KMS-11 (cell line): ENCODE measurements at regions not wholly inside any gene's neighbourhood (a gene's known extent, or its start where the extent isn't known, plus 50 kb on each side); places are given as distances from the start of the nearest gene placed in this dataset.

ENCODE experiments used
- H2AFZ ChIP-seq: fragments of 200-600 bp; sonication (generic); 2 replicates; pipeline ENCODE4 v1.6.1; 2016; ENCODE audit warnings: antibody characterized with exemption, mixed run types, low read depth
- H3K27ac ChIP-seq: fragments of 200-600 bp; sonication (generic); 2 replicates; pipeline ENCODE4 v1.6.1; 2016; ENCODE audit warnings: mild to moderate bottlenecking, mixed run types
- H3K27me3 ChIP-seq: fragments of 200-600 bp; sonication (generic); 2 replicates; pipeline ENCODE4 v1.6.1; 2017; ENCODE audit warnings: mild to moderate bottlenecking, low read depth, mixed run types, moderate library complexity; ENCODE audit not compliant: insufficient read depth
- H3K36me3 ChIP-seq: fragments of 200-600 bp; sonication (generic); 2 replicates; pipeline ENCODE4 v1.6.1; 2017; ENCODE audit warnings: mild to moderate bottlenecking, mixed run types; ENCODE audit not compliant: insufficient read depth
- H3K4me1 ChIP-seq: fragments of 200-600 bp; sonication (generic); 2 replicates; pipeline ENCODE4 v1.6.1; 2016; ENCODE audit warnings: mild to moderate bottlenecking, low read depth, mixed run types; ENCODE audit not compliant: poor library complexity, severe bottlenecking
- H3K4me2 ChIP-seq: fragments of 200-600 bp; sonication (generic); 2 replicates; pipeline ENCODE4 v1.7.0; 2016; ENCODE audit warnings: mild to moderate bottlenecking, mixed run types
- H3K4me3 ChIP-seq: fragments of 200-600 bp; sonication (generic); IDR thresholded peaks from 2 replicates; pipeline ENCODE4 v1.6.1; 2017; ENCODE audit warnings: low read depth, low read length, mixed read lengths; ENCODE audit not compliant: insufficient read depth
- H3K79me2 ChIP-seq: fragments of 200-600 bp; sonication (generic); 2 replicates; pipeline ENCODE4 v1.6.1; 2016; ENCODE audit warnings: low read depth, mixed run types; ENCODE audit not compliant: insufficient read depth
- H3K9ac ChIP-seq: fragments of 200-600 bp; sonication (generic); 2 replicates; pipeline ENCODE4 v1.6.1; 2016; ENCODE audit warnings: mild to moderate bottlenecking, mixed run types
- H4K20me1 ChIP-seq: fragments of 200-600 bp; sonication (generic); 2 replicates; pipeline ENCODE4 v1.6.1; 2016; ENCODE audit warnings: mild to moderate bottlenecking, mixed run types; ENCODE audit not compliant: insufficient read depth
- TF ChIP-seq, protein P1 (sequence below): fragments of 200-600 bp; sonication (generic); conservative IDR thresholded peaks from 2 replicates; pipeline ENCODE4 v1.6.1; 2017; ENCODE audit warnings: low read depth, mild to moderate bottlenecking, antibody characterized with exemption, low read length, moderate library complexity, mixed read lengths

GRCh38 chr9:81508476-81508875 lies 180.9 kb downstream of the TLE1 start:
- no peak overlapping the region for H2AFZ ChIP-seq
- no peak overlapping the region for H3K4me3 ChIP-seq
- H3K9ac ChIP-seq: no peak overlapping the region
- H3K27ac ChIP-seq: no peak overlapping the region
- H3K36me3 ChIP-seq: no peaks in the 10 kb centered on the region
- H4K20me1 ChIP-seq: no peaks in the 10 kb centered on the region
- no peaks in the 10 kb centered on the region for H3K27me3 ChIP-seq
- no peak overlapping the region for H3K4me2 ChIP-seq
- TF ChIP-seq, protein P1, sequence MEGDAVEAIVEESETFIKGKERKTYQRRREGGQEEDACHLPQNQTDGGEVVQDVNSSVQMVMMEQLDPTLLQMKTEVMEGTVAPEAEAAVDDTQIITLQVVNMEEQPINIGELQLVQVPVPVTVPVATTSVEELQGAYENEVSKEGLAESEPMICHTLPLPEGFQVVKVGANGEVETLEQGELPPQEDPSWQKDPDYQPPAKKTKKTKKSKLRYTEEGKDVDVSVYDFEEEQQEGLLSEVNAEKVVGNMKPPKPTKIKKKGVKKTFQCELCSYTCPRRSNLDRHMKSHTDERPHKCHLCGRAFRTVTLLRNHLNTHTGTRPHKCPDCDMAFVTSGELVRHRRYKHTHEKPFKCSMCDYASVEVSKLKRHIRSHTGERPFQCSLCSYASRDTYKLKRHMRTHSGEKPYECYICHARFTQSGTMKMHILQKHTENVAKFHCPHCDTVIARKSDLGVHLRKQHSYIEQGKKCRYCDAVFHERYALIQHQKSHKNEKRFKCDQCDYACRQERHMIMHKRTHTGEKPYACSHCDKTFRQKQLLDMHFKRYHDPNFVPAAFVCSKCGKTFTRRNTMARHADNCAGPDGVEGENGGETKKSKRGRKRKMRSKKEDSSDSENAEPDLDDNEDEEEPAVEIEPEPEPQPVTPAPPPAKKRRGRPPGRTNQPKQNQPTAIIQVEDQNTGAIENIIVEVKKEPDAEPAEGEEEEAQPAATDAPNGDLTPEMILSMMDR: no peak
- no peaks in the 10 kb centered on the region for H3K79me2 ChIP-seq
- H3K4me1 ChIP-seq: no peaks in the 10 kb centered on the region

DNA sequence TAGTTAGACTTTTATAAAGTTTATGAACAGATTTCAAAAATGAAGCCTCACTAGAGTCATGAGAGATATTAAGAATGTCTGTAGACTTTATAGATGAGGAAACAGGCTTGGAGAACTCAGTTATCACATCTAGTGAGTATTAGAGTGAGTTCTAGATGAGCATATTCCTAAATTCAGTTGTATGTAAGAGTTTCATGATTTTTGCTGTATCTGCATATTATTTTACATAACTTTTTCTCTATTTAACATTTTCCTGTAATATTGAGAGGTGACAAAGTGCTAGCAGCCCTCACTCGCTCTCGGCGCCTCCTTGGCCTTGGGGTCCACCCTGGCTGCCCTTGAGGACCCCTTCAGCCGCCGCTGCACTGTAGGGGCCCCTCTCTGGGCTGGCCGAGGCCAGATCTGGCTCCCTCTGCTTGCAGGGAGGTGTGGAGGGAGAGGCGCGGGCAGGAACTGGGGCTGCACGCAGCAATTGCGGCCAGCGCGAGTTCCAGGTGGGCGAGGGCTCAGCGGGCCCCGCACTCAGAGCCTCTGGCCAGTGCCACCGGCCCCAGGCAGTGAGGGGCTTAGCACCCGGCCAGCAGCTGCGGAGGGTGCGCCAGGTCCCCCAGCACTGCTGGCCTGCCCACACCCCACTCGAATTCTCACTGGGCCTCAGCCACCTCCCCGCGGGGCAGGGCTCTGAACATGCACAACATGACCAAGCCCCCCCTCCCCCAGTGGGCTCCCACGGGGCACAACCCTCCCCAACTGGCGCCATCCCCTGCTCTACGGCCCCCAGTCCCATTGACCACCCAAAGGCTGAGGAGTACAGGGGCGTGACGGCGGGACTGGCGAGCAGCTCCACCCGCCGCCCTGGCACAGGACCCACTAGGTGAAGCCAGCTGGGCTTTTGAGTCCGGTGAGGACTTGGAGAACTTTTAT lies 182.1 kb downstream of the TLE1 start:
- Histone ChIP-seq H3K4me3 (no peak overlapping the region), H3K27me3 (no peaks in the 10 kb centered on the region)
- TF ChIP-seq, protein P1: no peak

DNA sequence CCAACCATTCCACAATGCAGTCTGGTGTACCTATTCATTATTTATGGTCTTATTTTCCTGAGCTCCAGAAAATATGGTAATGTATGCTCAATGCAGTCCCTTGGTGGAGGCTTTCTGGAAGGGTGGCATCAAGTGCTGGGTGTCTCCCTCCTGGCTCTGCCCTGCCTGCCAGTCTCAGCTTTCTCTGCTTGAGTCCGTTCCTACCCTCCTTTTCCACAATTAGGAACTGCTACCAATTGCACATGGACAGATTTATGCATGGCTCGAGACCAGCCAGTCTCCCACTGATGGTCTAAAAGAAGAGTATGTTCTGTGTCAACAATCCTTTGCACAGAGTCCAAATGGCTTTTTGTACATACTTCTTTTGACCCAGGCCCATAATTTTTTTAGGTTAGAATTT lies 189.8 kb downstream of the TLE1 start:
- Histone ChIP-seq H2AFZ (no peak overlapping the region), H3K79me2 (no peaks in the 10 kb centered on the region), H3K27me3 (no peaks in the 10 kb centered on the region), H3K36me3 (no peaks in the 10 kb centered on the region), H3K4me3 (no peak overlapping the region), H3K4me2 (no peak overlapping the region), H3K27ac (no peak overlapping the region), H4K20me1 (no peaks in the 10 kb centered on the region), H3K4me1 (no peaks in the 10 kb centered on the region), H3K9ac (no peak overlapping the region)
- TF ChIP-seq, protein P1: no peak

More for the DNA sequence above, 182.1 kb downstream of the TLE1 start:
- Histone ChIP-seq H3K27ac (no peak overlapping the region), H3K36me3 (no peaks in the 10 kb centered on the region), H3K4me1 (no peaks in the 10 kb centered on the region), H4K20me1 (no peaks in the 10 kb centered on the region), H2AFZ (no peak overlapping the region), H3K79me2 (no peaks in the 10 kb centered on the region), H3K9ac (no peak overlapping the region), H3K4me2 (no peak overlapping the region)

- Histone ChIP-seq H3K36me3 (no peaks in the 10 kb centered on the region), H4K20me1 (no peaks in the 10 kb centered on the region), H3K4me3 (no peak overlapping the region), H3K27me3 (no peaks in the 10 kb centered on the region), H2AFZ (no peak overlapping the region), H3K4me1 (no peaks in the 10 kb centered on the region), H3K79me2 (no peaks in the 10 kb centered on the region), H3K4me2 (no peak overlapping the region), H3K27ac (no peak overlapping the region), H3K9ac (no peak overlapping the region)
- TF ChIP-seq, protein P1: no peak
Observed at GRCh38 chr9:81499021-81499454, 190.3 kb downstream of the TLE1 start.
